Femur (tissue), 1 donor: ENCODE measurements at regions not wholly inside any gene's neighbourhood (a gene's known extent, or its start where the extent isn't known, plus 50 kb on each side); places are given as distances from the start of the nearest gene placed in this dataset.
"Not testable (repeated sequence)": the region's sequence is repeated elsewhere in the genome, so short reads cannot be mapped to it uniquely, and the experiment has no call there.

ENCODE experiments used
- DNase-seq: peaks from one replicate; pipeline ENCODE4 v3.0.0-alpha.2; 2017

- no peak for DNase-seq
These were observed 218.1 kb upstream of the MGAT5 start for GRCh38 chr2:134035605-134036370.

GRCh38 chr2:134039912-134040581, 213.8 kb upstream of the MGAT5 start:
- DNase-seq, result no peak

GRCh38 chr2:134040626-134041172, 213.2 kb upstream of the MGAT5 start:
- DNase-seq, result not testable (repeated sequence)

GRCh38 chr2:134041877-134042276, 212.0 kb upstream of the MGAT5 start:
- no peak for DNase-seq

GRCh38 chr2:134043028-134043427, 210.8 kb upstream of the MGAT5 start:
- DNase-seq, result not testable (repeated sequence)

GRCh38 chr2:134052173-134052572, 201.7 kb upstream of the MGAT5 start:
- no peak for DNase-seq

- DNase-seq, result no peak
These were observed 197.7 kb upstream of the MGAT5 start for GRCh38 chr2:134056173-134056572.

- DNase-seq, result not testable (repeated sequence)
These were observed 192.8 kb upstream of the MGAT5 start for GRCh38 chr2:134061066-134061465.

- not testable (repeated sequence) for DNase-seq
These were observed 191.6 kb upstream of the MGAT5 start for GRCh38 chr2:134062235-134062634.

- not testable (repeated sequence) for DNase-seq
These were observed 190.0 kb upstream of the MGAT5 start for GRCh38 chr2:134063916-134064315.

- DNase-seq, result no peak
These were observed 183.6 kb upstream of the MGAT5 start for GRCh38 chr2:134070281-134070741.

GRCh38 chr2:134072341-134072740, 181.5 kb upstream of the MGAT5 start:
- no peak for DNase-seq

GRCh38 chr2:134073023-134073422, 180.8 kb upstream of the MGAT5 start:
- DNase-seq, result no peak

GRCh38 chr2:134074619-134075018, 179.3 kb upstream of the MGAT5 start:
- no peak for DNase-seq

GRCh38 chr2:134075204-134075603, 178.7 kb upstream of the MGAT5 start:
- DNase-seq, result no peak

GRCh38 chr2:134078354-134078753, 175.5 kb upstream of the MGAT5 start:
- DNase-seq, result peak; percentile 32

GRCh38 chr2:134079373-134079772, 174.5 kb upstream of the MGAT5 start:
- DNase-seq, result no peak

- peak; percentile 44 for DNase-seq
These were observed 173.3 kb upstream of the MGAT5 start for GRCh38 chr2:134080386-134081089.

- no peak for DNase-seq
These were observed 172.5 kb upstream of the MGAT5 start for GRCh38 chr2:134081238-134081938.

GRCh38 chr2:134083548-134083947, 170.3 kb upstream of the MGAT5 start:
- DNase-seq, result no peak

GRCh38 chr2:134086594-134087219, 167.2 kb upstream of the MGAT5 start:
- DNase-seq, result no peak

GRCh38 chr2:134087371-134087921, 166.4 kb upstream of the MGAT5 start:
- DNase-seq, result no peak
